ENCODE measurements at regions not wholly inside any gene's neighbourhood (a gene's known extent, or its start where the extent isn't known, plus 50 kb on each side); places are given as distances from the start of the nearest gene placed in this dataset.

DNA sequence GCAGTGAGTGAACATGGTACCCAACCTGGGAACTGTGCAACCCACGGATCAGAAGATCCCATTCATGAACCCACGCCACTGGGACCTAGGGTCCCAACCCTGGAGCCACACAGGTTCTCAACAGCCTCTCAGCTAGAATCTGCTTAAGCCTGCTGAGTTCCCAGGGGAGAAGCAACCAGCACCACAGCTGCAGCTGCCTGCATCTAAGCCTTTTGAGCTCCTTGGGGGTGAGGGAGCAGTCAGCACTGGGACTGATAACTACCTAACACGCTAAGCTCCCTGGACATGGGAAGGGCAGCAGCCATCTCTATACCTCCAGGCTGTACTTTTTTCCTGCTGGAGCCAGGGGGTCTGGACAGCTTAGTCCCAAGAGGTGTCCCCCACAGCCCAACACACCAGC lies 179.3 kb downstream of the IL15 start:
- H3K27me3 ChIP-seq (ENCODE audit: control insufficient read depth, insufficient read depth, low read length) = no peaks in the 10 kb centered on the region
- H3K79me1 ChIP-seq (ENCODE audit: low read depth in 1 of 2, low read length in 2 of 2) = no peaks in the 10 kb centered on the region
- in situ Hi-C loops (cut with MboI; ENCODE audit: low sequenced_read_pairs) = no loop called here
- no peak overlapping the region for H3K18ac ChIP-seq (ENCODE audit: low read depth, low read length)
- no peak overlapping the region for H3K14ac ChIP-seq (replicated peaks; ENCODE audit: low read depth, low read length)
- no peak overlapping the region for H2AK5ac ChIP-seq (ENCODE audit: low read depth, low read length)
- no peak overlapping the region for H2BK20ac ChIP-seq (ENCODE audit: low read depth, low read length)
- no peak overlapping the region for H4K91ac ChIP-seq (ENCODE audit: insufficient read depth, low read depth, low read length)
- no peak overlapping the region for H3K9ac ChIP-seq (ENCODE audit: low read depth, low read length)
- H3K27ac ChIP-seq (ENCODE audit: insufficient read depth, low read length) = no peak overlapping the region
- H3K56ac ChIP-seq (ENCODE audit: extremely low read depth, insufficient read depth, low read length) = no peak overlapping the region
- CTCF ChIA-PET = no interaction called here
- no peak overlapping the region for H2AFZ ChIP-seq (replicated peaks; ENCODE audit: low read length, poor library complexity)
- H4K5ac ChIP-seq (ENCODE audit: low read depth, low read length) = no peak overlapping the region
- no peak for DNase-seq
- dilution Hi-C loops (cut with HindIII; ENCODE audit: low sequenced_read_pairs, unreplicated experiment) = no loop called here
- intact Hi-C loops (cut with micrococcal nuclease) = no loop called here
- H3K9me3 ChIP-seq (ENCODE audit: control insufficient read depth, insufficient read depth, low read length) = no peaks in the 10 kb centered on the region
- H3K4me3 ChIP-seq (ENCODE audit: insufficient read depth, low read depth, low read length) = no peak overlapping the region
- ATAC-seq (ENCODE audit: low read depth) = no peak
- BruUV-seq (replicated peaks) = no TSS peak
- no peak overlapping the region for H2BK120ac ChIP-seq (ENCODE audit: low read depth, low read length)
- no peaks in the 10 kb centered on the region for H3K4me1 ChIP-seq (ENCODE audit: control insufficient read depth, insufficient read depth, low read length)
- H3K36me3 ChIP-seq (ENCODE audit: control insufficient read depth, insufficient read depth, low read length) = no peaks in the 10 kb centered on the region
- H2BK5ac ChIP-seq (ENCODE audit: low read depth, low read length, poor library complexity, severe bottlenecking) = no peak overlapping the region
- no peak overlapping the region for H3K23ac ChIP-seq (ENCODE audit: low read depth, low read length)
- no peak overlapping the region for H3K4me2 ChIP-seq (ENCODE audit: low read depth, low read length)
- no peaks in the 10 kb centered on the region for H4K20me1 ChIP-seq (ENCODE audit: insufficient read depth, low read length)
- WGBS, 2 experiments (ENCODE audit: extremely low coverage in 2 of 2, insufficient read length in 1 of 2) = no CpG with 5 or more reads among the region's 3 CpGs
- POLR2A ChIA-PET (ENCODE audit: unreplicated experiment) = no interaction called here
- H4K8ac ChIP-seq (ENCODE audit: low read depth in 2 of 2, low read length in 2 of 2) = no peak overlapping the region; a peak in 1 of 4 replicates
- TF ChIP-seq POLR2A (IDR thresholded peaks at IDR 0.05; ENCODE audit: low read depth, low read length) (no peak), CTCF (conservative IDR thresholded peaks at IDR 0.05; ENCODE audit: low read depth, low read length) (no peak)
- no peak overlapping the region for H2BK15ac ChIP-seq (ENCODE audit: low read depth, low read length)
- no peaks in the 10 kb centered on the region; the same call in 1 of the 2 replicates for H3K9me1 ChIP-seq (ENCODE audit: insufficient read depth, low read length)
- H2AK9ac ChIP-seq (replicated peaks; ENCODE audit: low read depth, low read length, poor library complexity) = no peak overlapping the region
- no peak overlapping the region for H3K4ac ChIP-seq (ENCODE audit: low read depth, low read length)

All from IMR-90 (cell line).